A673 (cell line): ENCODE measurements at regions not wholly inside any gene's neighbourhood (a gene's known extent, or its start where the extent isn't known, plus 50 kb on each side); places are given as distances from the start of the nearest gene placed in this dataset.

Experiments
- EZH2 ChIP-seq: fragments of 200-600 bp; sonication (generic); IDR thresholded peaks from 2 replicates; pipeline ENCODE4 v1.6.1; 2017; ENCODE audit warnings: borderline replicate concordance, low read depth, mild to moderate bottlenecking, mixed read lengths, antibody characterized with exemption, low read length; ENCODE audit not compliant: poor library complexity, severe bottlenecking
- TF ChIP-seq, protein P1 (sequence below): fragments of 300-800, 200-600 bp; sonication (generic); conservative IDR thresholded peaks from 2 replicates; pipeline ENCODE4 v1.5.1; 2017; ENCODE audit warnings: low read depth, mild to moderate bottlenecking, antibody characterized with exemption, low read length, moderate library complexity, mixed read lengths

GRCh38 chr3:88312256-88312655 lies 162.5 kb downstream of the C3orf38 start:
- TF ChIP-seq, protein P1, sequence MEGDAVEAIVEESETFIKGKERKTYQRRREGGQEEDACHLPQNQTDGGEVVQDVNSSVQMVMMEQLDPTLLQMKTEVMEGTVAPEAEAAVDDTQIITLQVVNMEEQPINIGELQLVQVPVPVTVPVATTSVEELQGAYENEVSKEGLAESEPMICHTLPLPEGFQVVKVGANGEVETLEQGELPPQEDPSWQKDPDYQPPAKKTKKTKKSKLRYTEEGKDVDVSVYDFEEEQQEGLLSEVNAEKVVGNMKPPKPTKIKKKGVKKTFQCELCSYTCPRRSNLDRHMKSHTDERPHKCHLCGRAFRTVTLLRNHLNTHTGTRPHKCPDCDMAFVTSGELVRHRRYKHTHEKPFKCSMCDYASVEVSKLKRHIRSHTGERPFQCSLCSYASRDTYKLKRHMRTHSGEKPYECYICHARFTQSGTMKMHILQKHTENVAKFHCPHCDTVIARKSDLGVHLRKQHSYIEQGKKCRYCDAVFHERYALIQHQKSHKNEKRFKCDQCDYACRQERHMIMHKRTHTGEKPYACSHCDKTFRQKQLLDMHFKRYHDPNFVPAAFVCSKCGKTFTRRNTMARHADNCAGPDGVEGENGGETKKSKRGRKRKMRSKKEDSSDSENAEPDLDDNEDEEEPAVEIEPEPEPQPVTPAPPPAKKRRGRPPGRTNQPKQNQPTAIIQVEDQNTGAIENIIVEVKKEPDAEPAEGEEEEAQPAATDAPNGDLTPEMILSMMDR: no peak
- TF ChIP-seq EZH2: no peak
